Epithelial cell of prostate (primary cell): ENCODE measurements at regions not wholly inside any gene's neighbourhood (a gene's known extent, or its start where the extent isn't known, plus 50 kb on each side); places are given as distances from the start of the nearest gene placed in this dataset.

Experiments used
- DNase-seq: peaks from one replicate; pipeline ENCODE4 v3.0.0-alpha.2; 2011; ENCODE audit warnings: low read depth, low spot score
- H3K27ac ChIP-seq: fragments of 450-650 bp; 2 replicates; pipeline ENCODE4 v1.5.1; 2017; ENCODE audit warnings: mild to moderate bottlenecking

DNA sequence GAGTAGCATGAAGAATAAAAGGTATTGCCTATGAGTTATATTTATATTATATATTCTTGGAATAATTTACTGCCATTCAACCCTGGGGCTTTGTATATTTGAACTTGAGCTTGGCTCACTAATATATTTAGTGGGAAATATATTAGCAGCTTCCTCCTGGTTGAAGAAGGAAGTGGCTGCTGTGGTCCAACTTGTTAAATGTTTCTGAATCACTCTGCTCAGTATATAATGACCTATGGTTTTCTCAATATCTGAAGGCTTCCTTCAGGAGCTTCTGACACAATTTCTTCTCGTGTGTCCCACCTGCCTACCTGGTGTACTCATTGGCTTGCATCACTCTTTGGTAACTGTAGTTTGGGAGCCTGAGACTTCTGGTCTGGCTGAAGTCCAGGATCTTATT is 646.4 kb downstream of the TBC1D4 start:
- no peak for DNase-seq
- H3K27ac ChIP-seq = no peak overlapping the region

DNA sequence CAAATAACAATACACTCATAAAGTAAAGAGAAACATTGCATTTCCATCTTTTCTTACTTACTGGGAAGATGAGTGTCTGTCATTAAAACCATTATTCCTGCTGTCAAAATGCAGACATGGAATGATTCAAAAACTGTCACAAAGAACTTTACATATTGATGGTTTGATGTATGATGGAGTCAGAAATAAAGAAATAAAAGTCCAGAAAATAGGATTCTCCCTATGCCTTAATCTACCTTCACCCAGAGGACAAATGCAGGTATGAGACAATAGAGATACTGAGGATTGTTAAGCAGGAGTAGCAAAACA is 656.1 kb downstream of the TBC1D4 start:
- peak overlapping the region; percentile 77 for H3K27ac ChIP-seq
- DNase-seq = no peak

DNA sequence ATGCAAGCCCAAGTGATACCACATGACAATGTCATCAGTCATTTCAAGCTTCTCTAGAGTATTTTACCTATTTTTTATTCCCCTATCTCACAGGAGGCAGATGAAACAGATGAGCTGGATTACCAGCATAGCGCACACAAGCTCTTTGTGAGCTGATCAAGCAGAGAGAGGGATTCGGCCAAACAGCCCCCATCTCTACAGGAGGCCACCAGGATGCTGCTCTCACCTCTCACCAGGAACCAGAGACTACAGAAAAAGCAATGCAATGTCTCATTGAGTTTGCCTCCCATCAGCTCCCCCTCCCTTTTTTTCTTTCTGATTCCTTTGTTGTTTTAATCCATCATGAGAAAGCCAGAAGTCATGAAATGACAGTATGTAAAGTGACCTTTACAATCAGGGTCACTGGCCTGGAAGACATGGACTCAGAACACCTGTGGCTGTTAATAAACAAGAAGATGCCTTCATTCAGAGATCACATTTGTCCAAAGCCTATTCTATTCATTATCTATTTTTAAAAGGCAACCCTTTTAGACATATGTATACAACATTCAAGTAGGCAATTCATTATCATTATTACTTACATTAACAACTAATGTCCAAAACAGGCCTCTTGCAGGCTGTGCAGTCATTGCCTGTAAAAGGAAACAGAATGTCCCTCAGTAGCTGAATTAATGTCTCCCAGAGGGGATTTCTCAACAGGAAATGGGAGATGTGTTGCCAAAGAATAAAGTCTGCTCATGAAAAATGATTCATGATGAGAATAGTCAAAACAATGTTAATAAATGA is 656.6 kb downstream of the TBC1D4 start:
- peak overlapping the region; percentile 77 for H3K27ac ChIP-seq
- DNase-seq = peak; percentile 54

DNA sequence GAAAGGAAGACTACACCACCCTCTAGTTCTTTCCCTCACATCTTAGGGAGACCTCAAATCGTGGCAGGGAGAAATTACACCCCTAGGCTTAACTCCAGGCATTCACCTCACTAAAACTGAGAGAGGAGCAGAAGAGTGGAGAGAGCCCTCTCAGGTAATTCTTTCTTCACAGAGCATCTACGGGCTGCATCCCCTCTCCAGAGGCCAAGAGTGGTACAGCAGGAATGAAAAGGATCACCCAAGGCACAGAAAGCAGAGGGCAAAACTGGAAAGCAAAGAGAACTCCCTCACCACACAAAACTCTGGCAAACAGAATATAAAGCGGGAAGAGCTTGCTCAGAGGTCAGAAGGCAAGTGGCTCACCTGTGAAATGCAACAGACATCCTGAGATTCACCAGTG is 661.2 kb downstream of the TBC1D4 start:
- DNase-seq = no peak
- no peak overlapping the region for H3K27ac ChIP-seq

DNA sequence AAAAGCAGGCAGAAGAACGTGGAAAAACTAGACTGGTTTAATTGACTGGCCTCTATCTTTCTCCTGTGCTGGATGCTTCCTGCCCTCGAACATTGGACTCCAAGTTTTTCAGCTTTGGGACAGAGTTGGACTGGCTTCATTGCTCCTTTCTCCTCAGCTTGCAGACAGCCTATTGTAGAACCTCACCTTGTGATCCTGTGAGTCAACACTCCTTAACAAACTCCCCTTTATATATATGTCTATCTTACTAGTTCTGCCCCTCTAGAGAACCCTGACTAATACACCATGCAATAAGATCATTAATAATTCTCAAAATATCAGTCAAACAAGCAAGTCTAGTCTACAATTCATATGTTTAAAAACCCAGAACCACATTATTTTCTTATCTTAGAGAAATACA is 662.4 kb downstream of the TBC1D4 start:
- H3K27ac ChIP-seq = no peak overlapping the region
- no peak for DNase-seq

DNA sequence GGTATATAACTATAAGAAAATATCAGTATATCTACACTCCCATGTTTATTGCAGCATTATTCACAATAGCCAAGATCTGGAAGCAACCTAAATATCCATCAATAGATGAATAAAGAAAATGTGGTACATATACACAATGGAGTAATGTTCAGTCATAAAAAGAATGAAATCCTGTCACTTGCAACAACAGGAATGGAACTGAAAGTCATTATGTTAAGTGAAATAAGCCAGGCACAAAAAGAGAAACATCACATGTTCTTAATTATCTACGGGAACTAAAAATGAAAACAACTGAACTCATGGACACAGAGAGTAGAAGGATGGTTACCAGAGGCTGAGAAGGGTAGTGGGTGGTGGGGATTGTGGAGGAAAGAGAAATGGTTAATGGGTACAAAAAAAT is 665.2 kb downstream of the TBC1D4 start:
- no peak overlapping the region for H3K27ac ChIP-seq
- DNase-seq = no peak

DNA sequence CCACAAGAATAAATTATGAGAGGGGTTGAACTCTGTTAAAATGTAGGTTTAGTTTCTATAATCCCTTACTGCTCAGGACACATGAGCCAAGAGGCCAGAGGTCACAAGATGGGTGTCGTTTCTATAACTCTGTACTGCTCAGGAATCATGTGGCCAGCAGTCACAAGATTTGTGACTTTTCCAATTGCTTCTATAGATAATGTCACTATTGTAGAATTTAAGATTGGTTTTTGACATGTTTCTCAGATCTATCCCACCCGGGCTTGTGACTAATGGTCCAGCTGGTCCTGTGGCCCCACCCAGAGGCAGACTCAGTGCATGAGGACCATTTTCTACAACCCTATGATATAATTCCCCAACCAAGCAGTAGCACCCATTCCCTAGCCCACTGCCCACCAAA is 662.0 kb upstream of the KLF12 start:
- no peak for DNase-seq

DNA sequence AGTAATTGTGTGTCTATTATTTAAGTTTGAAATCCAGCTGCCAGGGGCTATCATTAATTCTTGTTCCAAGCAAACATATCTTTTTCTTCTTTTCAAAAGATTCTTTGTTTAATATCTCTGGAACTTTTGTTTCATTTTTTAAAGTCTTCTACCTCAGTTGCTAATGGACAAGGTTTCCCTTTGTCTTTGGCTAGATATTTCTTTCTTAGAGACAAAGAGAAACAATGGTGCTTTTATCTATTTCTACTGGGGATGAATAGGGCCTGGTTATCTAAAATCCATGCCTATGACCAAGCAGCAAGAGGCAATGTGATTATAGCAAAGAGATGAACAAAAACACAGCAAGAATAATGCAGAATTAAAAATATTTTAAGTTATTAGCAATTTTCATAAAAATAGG is 661.3 kb upstream of the KLF12 start:
- no peak overlapping the region for H3K27ac ChIP-seq
- no peak for DNase-seq

More for the DNA sequence above, 662.0 kb upstream of the KLF12 start:
- no peak overlapping the region for H3K27ac ChIP-seq

DNA sequence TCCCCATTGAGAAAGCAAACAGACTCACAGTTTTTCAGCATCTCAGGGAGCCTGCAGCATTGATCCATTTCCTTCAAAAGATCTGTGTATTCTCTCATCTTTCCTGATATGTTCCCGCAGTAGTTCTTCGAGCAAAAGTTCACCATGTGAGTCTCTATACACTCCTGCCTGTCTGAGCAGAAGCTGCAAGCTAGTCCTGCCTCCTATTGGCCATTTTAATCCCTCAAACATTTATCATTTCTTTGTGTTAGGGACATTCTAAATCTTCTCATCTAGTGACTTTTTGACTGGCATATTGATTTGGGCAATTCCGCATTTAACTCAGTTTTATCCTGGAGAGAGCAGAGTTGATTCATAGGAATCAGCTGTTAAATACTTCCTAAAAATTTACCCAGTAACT is 660.4 kb upstream of the KLF12 start:
- H3K27ac ChIP-seq = no peak overlapping the region
- DNase-seq = no peak

DNA sequence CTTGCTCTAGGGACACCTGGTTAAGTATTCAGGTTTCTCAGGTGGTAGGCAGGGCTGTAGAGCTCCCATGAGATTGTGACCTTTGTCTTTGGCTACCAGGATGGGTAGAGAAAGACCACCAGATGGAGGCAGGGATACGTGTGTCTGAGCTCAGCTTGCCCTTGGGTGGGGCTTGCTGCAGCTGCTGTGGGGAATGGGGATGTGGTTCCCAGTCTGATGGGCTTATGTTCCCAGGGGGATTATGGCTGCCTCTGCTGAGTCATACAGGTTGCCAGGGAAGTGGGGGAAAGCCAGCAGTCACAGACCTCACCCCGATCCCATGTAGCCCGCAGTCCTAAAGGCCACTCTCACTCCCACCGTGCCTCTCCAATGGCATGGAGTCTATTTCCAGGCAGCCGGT is 659.9 kb upstream of the KLF12 start:
- H3K27ac ChIP-seq = no peak overlapping the region
- DNase-seq = no peak

DNA sequence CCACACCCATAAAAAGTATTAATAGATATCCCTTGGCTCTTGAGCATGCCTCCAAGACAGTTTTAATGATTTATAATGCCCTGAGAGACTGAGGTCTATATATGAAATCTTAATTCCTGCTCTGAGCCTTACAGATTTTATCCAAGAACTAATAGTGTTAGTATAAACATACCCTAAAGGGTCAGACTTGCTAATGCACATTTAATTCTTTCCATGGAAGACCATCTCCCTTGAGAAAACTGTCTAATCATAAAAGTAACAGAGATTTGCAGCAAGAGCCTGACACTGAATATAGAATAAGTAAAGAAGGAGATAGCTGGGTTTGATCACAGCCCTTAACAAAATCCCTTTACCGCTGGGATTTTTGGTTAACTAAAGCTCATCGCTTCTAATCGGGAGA is 650.8 kb upstream of the KLF12 start:
- H3K27ac ChIP-seq = no peak overlapping the region
- DNase-seq = no peak

DNA sequence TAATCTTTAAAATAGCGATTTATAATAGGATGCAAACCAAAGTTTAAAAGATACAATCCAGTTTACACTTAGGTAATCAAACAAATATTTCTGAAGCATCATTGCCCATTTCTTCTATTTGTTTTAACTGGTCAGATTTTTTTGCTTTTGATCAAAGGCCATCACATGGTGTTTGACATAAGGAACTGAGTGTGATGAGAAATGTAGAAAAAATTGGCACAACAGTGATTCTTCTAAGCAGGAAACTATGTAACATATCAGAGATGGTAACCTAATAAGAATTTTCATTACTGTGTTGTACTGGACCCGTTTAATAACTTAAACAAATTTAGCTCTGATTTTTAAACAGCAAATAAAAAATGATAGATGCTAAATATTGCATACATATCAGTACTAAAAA is 644.7 kb upstream of the KLF12 start:
- no peak for DNase-seq
- no peak overlapping the region for H3K27ac ChIP-seq

DNA sequence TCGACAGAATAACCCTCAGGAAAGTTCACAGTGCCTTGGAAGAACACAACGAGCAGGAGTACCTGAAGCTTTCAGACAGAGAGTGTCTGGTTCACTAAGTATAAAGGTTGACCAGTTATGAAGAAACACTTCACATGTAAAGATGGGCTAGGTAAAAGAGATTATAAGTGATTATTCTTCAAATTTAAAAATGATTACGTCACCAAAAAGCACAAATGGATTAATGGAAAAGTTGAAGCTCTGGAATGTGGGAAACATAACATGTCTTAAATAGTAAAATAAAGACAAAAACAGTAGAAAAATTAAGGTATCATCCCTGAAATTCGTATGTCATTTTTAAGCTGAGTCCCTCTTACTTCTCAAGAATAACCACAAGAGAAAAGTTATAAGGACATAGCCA is 643.9 kb upstream of the KLF12 start:
- DNase-seq = no peak
- no peak overlapping the region for H3K27ac ChIP-seq

DNA sequence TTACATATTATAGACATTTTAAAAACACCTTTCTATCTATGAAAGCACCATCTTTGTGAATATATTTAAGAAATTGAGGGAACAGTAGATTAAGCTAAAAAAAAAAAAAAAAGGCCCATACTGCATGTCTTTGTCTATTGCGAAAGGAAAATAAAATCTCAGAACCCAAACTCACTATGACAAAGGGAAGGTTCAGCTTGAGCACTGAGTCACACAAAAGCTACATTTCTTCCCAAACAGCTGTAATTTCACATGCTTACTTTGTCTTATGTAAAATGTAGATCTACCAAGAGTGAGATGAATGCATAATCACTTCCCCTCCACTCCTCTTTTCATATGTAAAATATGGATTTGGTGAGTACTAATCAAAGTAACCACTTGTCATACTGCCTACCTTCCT is 640.1 kb upstream of the KLF12 start:
- no peak for DNase-seq
- H3K27ac ChIP-seq = no peak overlapping the region

DNA sequence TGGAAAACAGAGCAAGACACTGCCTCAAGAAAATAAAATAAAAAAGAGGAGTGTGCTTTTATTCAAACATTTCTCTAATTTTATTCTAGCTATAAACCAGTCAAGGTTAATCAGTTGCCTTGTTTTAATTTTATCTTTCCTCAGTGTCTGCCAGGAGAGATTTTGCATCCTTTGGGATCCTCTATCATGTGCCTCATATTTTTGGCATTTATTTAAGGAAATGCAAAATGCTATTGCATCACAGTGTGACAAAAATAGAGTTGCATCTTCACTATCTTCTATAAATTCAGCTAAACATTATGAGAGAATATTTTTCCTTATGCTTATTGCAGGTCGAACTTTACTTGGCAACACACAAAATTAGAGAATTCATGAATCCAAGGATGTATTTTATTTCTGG is 639.0 kb upstream of the KLF12 start:
- H3K27ac ChIP-seq = no peak overlapping the region
- no peak for DNase-seq

DNA sequence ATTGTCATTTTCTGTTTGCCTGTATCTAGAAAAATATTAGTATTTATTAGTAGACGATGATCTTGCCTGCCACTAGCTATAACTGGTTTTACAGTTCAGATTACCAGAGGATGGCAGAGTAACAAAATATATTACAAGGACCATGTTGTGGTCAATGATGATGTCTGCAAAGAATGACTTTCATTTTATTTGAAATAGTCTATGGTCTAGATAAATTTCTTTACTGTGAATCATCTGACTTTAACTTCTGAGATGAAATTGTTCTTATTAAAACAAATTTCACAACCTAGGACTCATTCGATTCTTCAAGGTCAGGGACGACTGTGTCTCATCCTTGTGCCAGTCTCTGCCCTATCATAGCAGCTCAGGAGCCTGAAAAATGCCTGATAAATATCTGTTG is 637.8 kb upstream of the KLF12 start:
- no peak for DNase-seq
- H3K27ac ChIP-seq = no peak overlapping the region

DNA sequence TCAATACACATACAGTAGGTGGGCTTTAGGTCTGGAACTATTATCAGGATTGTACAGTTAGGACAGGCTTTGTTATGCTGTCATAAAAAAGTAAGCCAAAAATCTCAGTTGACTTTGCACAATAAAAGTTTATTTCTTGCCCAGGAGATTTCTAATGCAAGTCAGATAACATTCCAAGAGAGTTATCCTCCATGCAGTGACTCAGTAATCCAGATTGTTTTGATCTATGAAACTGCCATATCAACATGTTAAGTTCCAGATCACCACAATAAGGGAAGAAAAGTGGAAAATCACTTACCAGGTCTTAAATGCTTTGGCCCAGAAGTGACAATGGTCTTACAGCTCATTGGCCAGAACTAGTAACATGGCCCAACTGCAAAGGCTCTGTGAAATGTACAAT is 636.2 kb upstream of the KLF12 start:
- peak; percentile 41 for DNase-seq

DNA sequence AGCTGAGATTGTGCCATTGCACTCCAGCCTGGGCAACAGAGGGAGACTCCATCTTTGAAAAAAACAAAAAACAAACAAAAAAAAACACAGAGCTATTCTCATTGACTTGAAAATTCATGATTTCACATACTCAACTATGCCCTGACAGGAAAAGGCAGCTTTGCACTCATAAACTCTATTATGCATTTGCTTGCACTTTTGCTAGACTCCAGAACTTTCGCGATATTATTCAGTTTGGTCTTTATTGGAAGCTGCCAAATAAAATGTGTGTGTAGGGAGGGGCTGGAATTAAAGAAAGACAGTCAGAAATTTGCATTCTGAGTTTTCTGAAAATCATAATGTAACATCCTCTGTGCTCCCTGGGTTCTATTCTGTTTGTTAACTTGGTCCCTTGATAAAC is 635.1 kb upstream of the KLF12 start:
- no peak overlapping the region for H3K27ac ChIP-seq
- no peak for DNase-seq

More for the DNA sequence above, 636.2 kb upstream of the KLF12 start:
- H3K27ac ChIP-seq = no peak overlapping the region

DNA sequence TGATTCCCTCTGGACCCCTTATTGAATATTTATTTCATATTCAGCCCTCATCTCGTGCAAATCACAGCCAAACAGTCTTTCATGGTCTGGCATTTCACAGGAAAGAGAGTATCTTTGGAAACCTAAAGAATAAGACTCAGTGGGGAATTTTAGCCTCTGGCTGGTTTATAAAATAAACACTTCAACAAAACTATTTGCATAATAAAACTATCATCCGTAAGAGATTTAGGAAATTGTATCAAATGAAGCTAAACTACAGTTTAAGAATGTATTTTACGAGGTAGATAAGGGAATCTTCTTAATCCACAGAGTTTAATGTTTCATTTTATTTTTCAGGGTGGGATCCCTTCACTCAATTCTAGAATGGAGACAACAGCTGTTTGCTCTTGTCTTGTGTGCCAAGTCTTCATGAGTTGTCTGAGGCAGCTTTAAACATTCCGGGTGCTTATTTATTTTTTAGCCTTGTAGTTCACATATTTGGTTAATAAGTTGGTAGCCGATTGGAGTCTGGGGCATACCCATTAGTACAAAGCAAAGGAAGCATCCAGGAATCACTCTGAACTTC is 634.4 kb upstream of the KLF12 start:
- no peak overlapping the region for H3K27ac ChIP-seq
- no peak for DNase-seq

DNA sequence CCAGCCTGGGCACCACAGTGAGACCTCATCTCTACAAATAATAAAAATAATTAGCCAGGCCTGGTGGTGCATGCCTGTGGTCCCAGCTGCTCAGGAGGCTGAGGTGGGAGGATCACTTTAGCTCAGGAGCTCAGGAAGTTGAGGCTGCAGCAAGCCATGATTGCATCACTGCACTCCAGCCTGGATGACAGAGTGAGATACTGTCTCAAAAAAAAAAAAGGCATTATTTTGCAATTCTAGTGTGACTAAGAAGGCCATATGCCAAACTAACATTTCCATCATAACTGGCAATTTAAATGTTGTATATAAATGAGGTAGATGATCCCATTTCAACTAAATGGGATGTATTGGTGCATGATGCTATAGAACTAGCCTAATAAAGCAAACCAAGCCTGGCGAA is 632.8 kb upstream of the KLF12 start:
- no peak for DNase-seq

DNA sequence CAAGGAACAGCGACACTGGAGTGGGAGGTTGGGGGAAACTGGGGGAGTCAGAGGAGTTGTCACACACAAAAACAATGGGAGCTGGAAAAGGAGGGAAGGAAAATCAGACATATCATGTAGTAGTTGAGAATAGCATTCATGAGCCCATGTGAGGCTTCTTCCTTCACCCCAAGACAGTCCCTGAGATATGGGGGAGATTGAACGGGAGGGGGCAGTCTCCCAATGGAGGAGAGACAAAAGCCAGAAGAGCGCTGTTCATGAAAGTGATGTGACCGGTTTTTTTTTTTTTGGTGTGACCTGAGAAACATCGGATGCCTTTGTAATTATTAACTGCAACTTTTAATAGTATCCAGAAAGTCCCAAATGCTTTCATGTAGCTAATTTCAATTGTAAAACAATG is 631.8 kb upstream of the KLF12 start:
- no peak for DNase-seq
- H3K27ac ChIP-seq = no peak overlapping the region

More for the DNA sequence above, 632.8 kb upstream of the KLF12 start:
- H3K27ac ChIP-seq = no peak overlapping the region
